GM12878 (cell line): ENCODE measurements at regions not wholly inside any gene's neighbourhood (a gene's known extent, or its start where the extent isn't known, plus 50 kb on each side); places are given as distances from the start of the nearest gene placed in this dataset.

Experiments used
- CEBPZ ChIP-seq: fragments of 150-350 bp; IDR thresholded peaks from 2 replicates; pipeline ENCODE4 v1.6.1; 2016; ENCODE audit warnings: low read depth, low read length
- CHD1 ChIP-seq: IDR thresholded peaks from 2 replicates; pipeline ENCODE4 v1.6.1; 2012; ENCODE audit warnings: low read depth, low read length, improper control_type of control experiment
- CHD2 ChIP-seq: IDR thresholded peaks from 2 replicates; pipeline ENCODE4 v1.6.1; 2011; ENCODE audit warnings: low read depth, low read length, improper control_type of control experiment, borderline replicate concordance
- CHD4 ChIP-seq: fragments of 200-600 bp; sonication (generic); IDR thresholded peaks from 2 replicates; pipeline ENCODE4 v1.6.1; 2016; ENCODE audit warnings: mild to moderate bottlenecking
- ELK1 ChIP-seq: IDR thresholded peaks from 2 replicates; pipeline ENCODE4 v1.6.1; 2012; ENCODE audit warnings: low read depth, low read length, improper control_type of control experiment
- PAX8 ChIP-seq: fragments of 450-650 bp; IDR thresholded peaks from 2 replicates; pipeline ENCODE4 v1.6.1; 2017; ENCODE audit warnings: mild to moderate bottlenecking, moderate library complexity
- POLR2AphosphoS5 ChIP-seq: IDR thresholded peaks from 2 replicates; pipeline ENCODE4 v1.6.1; 2011; ENCODE audit warnings: mild to moderate bottlenecking, low read length, inconsistent platforms
- SREBF2 ChIP-seq: IDR thresholded peaks from 2 replicates; pipeline ENCODE4 v1.6.1; 2012; ENCODE audit warnings: mild to moderate bottlenecking, low read length
- YY1 ChIP-seq: IDR thresholded peaks from 2 replicates; pipeline ENCODE4 v1.6.1; 2011; ENCODE audit warnings: low read depth, mild to moderate bottlenecking, low read length
- TF ChIP-seq, protein P1 (sequence below), 3 experiments: IDR thresholded peaks in 2 of 3; conservative IDR thresholded peaks in 1 of 3; 2 replicates each; pipeline ENCODE4 v1.5.1; 2011; ENCODE audit warnings: low read depth in 3 of 3, low read length in 3 of 3, mild to moderate bottlenecking in 3 of 3, control low read depth in 2 of 3, moderate library complexity in 2 of 3, inconsistent platforms in 1 of 3, mixed read lengths in 1 of 3; ENCODE audit not compliant: control insufficient read depth in 2 of 3, insufficient read depth in 1 of 3; ENCODE audit errors: extremely low read depth in 1 of 3
- TF ChIP-seq, protein P2 (sequence below): IDR thresholded peaks from 2 replicates; pipeline ENCODE4 v1.6.1; 2012; ENCODE audit warnings: mild to moderate bottlenecking, low read depth, low read length

GRCh38 chr11:115922876-115923275 lies 418.7 kb upstream of the CADM1 start:
- TF ChIP-seq CHD1 (no peak), CEBPZ (no peak), YY1 (no peak), PAX8 (no peak), POLR2AphosphoS5 (no peak), CHD2 (no peak), ELK1 (no peak), CHD4 (no peak), SREBF2 (no peak)
- TF ChIP-seq, protein P1, sequence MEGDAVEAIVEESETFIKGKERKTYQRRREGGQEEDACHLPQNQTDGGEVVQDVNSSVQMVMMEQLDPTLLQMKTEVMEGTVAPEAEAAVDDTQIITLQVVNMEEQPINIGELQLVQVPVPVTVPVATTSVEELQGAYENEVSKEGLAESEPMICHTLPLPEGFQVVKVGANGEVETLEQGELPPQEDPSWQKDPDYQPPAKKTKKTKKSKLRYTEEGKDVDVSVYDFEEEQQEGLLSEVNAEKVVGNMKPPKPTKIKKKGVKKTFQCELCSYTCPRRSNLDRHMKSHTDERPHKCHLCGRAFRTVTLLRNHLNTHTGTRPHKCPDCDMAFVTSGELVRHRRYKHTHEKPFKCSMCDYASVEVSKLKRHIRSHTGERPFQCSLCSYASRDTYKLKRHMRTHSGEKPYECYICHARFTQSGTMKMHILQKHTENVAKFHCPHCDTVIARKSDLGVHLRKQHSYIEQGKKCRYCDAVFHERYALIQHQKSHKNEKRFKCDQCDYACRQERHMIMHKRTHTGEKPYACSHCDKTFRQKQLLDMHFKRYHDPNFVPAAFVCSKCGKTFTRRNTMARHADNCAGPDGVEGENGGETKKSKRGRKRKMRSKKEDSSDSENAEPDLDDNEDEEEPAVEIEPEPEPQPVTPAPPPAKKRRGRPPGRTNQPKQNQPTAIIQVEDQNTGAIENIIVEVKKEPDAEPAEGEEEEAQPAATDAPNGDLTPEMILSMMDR (IDR thresholded peaks at IDR 0.05 in 2 of 3, conservative IDR thresholded peaks at IDR 0.05 in 1 of 3; ENCODE audit: control insufficient read depth in 2 of 3, extremely low read depth in 1 of 3, insufficient read depth in 1 of 3, low read depth in 3 of 3, low read length in 3 of 3): no peak
- TF ChIP-seq, protein P2, sequence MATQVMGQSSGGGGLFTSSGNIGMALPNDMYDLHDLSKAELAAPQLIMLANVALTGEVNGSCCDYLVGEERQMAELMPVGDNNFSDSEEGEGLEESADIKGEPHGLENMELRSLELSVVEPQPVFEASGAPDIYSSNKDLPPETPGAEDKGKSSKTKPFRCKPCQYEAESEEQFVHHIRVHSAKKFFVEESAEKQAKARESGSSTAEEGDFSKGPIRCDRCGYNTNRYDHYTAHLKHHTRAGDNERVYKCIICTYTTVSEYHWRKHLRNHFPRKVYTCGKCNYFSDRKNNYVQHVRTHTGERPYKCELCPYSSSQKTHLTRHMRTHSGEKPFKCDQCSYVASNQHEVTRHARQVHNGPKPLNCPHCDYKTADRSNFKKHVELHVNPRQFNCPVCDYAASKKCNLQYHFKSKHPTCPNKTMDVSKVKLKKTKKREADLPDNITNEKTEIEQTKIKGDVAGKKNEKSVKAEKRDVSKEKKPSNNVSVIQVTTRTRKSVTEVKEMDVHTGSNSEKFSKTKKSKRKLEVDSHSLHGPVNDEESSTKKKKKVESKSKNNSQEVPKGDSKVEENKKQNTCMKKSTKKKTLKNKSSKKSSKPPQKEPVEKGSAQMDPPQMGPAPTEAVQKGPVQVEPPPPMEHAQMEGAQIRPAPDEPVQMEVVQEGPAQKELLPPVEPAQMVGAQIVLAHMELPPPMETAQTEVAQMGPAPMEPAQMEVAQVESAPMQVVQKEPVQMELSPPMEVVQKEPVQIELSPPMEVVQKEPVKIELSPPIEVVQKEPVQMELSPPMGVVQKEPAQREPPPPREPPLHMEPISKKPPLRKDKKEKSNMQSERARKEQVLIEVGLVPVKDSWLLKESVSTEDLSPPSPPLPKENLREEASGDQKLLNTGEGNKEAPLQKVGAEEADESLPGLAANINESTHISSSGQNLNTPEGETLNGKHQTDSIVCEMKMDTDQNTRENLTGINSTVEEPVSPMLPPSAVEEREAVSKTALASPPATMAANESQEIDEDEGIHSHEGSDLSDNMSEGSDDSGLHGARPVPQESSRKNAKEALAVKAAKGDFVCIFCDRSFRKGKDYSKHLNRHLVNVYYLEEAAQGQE: no peak
